AG09319 (cell line): ENCODE measurements at regions not wholly inside any gene's neighbourhood (a gene's known extent, or its start where the extent isn't known, plus 50 kb on each side); places are given as distances from the start of the nearest gene placed in this dataset.

ENCODE experiments used
- DNase-seq: peaks from one replicate; pipeline ENCODE4 v3.0.0-alpha.2; 2010; ENCODE audit warnings: low read depth; ENCODE audit errors: extremely low read depth
- TF ChIP-seq, protein P1 (sequence below): IDR thresholded peaks from 2 replicates; pipeline ENCODE4 v1.5.1; 2011; ENCODE audit warnings: low read depth, mild to moderate bottlenecking, inconsistent platforms, low read length, moderate library complexity

DNA sequence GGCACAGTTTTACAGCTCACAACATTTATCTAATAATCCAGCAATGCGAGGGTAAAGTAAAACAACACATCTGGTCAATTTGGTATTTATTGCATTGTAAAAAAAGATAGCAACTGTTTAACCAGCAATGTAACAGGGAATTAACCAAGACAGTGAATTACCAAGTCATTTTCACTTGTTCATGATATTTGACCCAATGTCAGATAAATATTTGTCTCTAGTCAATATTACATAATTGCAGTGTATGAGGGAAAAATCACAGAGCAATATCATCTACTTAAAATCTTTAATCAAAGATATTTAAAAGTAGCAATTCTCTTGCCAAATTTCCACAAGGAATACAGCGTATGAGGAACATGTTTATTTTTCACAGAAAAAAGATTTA, 1265.1 kb upstream of the CHAC2 start:
- no peak for DNase-seq
- TF ChIP-seq, protein P1, sequence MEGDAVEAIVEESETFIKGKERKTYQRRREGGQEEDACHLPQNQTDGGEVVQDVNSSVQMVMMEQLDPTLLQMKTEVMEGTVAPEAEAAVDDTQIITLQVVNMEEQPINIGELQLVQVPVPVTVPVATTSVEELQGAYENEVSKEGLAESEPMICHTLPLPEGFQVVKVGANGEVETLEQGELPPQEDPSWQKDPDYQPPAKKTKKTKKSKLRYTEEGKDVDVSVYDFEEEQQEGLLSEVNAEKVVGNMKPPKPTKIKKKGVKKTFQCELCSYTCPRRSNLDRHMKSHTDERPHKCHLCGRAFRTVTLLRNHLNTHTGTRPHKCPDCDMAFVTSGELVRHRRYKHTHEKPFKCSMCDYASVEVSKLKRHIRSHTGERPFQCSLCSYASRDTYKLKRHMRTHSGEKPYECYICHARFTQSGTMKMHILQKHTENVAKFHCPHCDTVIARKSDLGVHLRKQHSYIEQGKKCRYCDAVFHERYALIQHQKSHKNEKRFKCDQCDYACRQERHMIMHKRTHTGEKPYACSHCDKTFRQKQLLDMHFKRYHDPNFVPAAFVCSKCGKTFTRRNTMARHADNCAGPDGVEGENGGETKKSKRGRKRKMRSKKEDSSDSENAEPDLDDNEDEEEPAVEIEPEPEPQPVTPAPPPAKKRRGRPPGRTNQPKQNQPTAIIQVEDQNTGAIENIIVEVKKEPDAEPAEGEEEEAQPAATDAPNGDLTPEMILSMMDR = no peak

GRCh38 chr2:52501715-52502475, 1265.7 kb upstream of the CHAC2 start:
- TF ChIP-seq, protein P1 = no peak
- no peak for DNase-seq

DNA sequence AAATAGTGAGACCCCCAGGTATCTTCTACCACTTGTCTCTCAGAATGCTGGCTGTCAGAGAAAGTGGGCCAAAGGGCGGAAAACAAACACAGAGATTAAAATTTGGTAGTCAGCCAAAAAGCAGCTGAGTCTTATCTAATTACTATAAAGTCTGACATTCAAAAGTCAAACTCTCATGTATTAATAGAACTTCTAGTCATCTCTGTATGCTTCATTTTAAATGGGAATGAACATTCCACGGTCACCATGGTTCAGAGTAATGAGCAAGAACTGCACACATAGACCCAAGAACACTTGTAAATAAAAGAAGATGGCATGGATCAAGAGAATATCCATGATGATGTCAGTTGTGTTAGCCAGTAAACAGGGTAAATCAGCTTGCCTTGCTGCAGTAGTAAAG, 1267.0 kb upstream of the CHAC2 start:
- TF ChIP-seq, protein P1 = no peak
- DNase-seq = no peak

DNA sequence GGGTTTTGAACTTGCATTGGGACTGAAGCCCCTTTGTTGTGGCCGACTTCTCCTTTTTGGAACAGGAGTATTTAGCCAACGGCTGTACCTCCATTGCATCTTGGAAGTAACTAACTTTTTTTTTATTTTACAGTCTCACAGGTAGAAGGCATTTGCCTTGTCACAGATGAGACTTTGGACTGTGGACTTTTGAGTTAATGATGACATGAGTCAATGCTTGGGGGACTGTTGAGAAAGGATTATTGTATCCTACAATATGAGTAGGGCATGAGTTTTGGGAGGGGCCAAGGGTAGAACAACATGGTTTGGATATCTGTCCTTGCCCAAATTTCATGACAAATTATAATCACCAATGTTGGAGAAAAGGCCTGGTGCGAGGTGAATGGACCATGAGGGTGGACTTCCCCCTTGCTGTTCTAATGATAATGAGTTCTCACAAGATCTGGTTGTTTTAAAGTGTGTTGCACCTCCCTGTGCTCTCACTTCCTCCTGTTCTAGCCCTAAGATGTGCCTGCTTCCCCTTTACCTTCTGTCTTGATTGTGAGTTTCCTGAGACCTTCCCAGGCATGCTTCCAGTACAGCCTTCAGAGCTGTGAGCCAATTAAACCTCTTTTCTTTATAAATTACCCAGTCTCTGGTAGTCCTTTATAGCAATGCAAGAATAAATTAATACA, 1269.4 kb upstream of the CHAC2 start:
- DNase-seq = no peak
- TF ChIP-seq, protein P1 = no peak

- DNase-seq = no peak
- TF ChIP-seq, protein P1 = no peak
These were observed 1271.8 kb upstream of the CHAC2 start for GRCh38 chr2:52495816-52496215.

- TF ChIP-seq, protein P1 = no peak
- no peak for DNase-seq
These were observed 1290.4 kb upstream of the CHAC2 start for GRCh38 chr2:52477166-52477565.

DNA sequence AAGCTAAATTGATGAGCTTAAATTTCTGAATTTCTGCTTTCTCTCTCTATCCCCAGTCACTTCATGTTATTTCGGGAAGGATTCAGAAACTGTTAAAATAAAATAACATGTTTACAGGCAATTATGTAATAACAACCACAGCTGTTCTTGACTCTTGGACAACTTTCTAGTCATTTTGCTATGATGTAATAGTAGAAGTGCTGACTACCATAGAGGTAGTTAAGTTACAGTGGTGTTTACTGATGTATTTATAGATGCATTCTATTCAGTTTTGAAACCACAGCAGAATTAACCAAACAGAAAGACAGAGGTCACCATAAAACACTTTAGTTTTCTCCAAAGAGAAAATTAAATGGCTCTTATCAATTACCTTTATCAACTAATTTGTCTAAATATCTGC, 1292.0 kb upstream of the CHAC2 start:
- no peak for DNase-seq
- TF ChIP-seq, protein P1 = no peak
